Nephron progenitor cell (in vitro differentiated cells): ENCODE measurements at regions not wholly inside any gene's neighbourhood (a gene's known extent, or its start where the extent isn't known, plus 50 kb on each side); places are given as distances from the start of the nearest gene placed in this dataset.

Source experiments
- DNase-seq: peaks from one replicate; pipeline ENCODE4 v3.0.0; 2021
- H3K27ac Mint-ChIP-seq: 2 replicates; pipeline ENCODE4 v1.8.0; 2021; ENCODE audit warnings: mild to moderate bottlenecking, moderate library complexity, mixed read lengths
- H3K27me3 Mint-ChIP-seq: 2 replicates; pipeline ENCODE4 v1.8.0; 2021; ENCODE audit warnings: mild to moderate bottlenecking, low read depth, mixed read lengths; ENCODE audit not compliant: poor library complexity
- H3K36me3 Mint-ChIP-seq: 2 replicates; pipeline ENCODE4 v1.8.0; 2021; ENCODE audit warnings: low read depth, mixed read lengths
- H3K4me1 Mint-ChIP-seq: 2 replicates; pipeline ENCODE4 v1.8.0; 2021; ENCODE audit warnings: mixed read lengths
- H3K4me3 Mint-ChIP-seq: 2 replicates; pipeline ENCODE4 v1.8.0; 2021; ENCODE audit warnings: mild to moderate bottlenecking, moderate library complexity, mixed read lengths
- H3K9me3 Mint-ChIP-seq: 2 replicates; pipeline ENCODE4 v1.8.0; 2021; ENCODE audit warnings: mild to moderate bottlenecking, moderate library complexity, mixed read lengths
- CTCF ChIP-seq: fragments of 200-600 bp; sonication (generic); IDR thresholded peaks from 2 replicates; pipeline ENCODE4 v1.5.0; 2021; ENCODE audit warnings: antibody characterized with exemption

- no peak for DNase-seq
- Mint-ChIP-seq H3K9me3 (no peaks in the 10 kb centered on the region), H3K27ac (no peak overlapping the region), H3K27me3 (peaks cover 3% of the 10 kb centered on the region), H3K4me3 (no peak overlapping the region), H3K4me1 (no peaks in the 10 kb centered on the region), H3K36me3 (no peaks in the 10 kb centered on the region)
- TF ChIP-seq CTCF = no peak
Observed at GRCh38 chr6:155946860-155947259, 491.2 kb upstream of the NOX3 start.

GRCh38 chr6:155943635-155944034 is 488.0 kb upstream of the NOX3 start:
- TF ChIP-seq CTCF = no peak
- peaks cover 3% of the 10 kb centered on the region for H3K27me3 Mint-ChIP-seq
- no peaks in the 10 kb centered on the region for H3K36me3 Mint-ChIP-seq
- DNase-seq = no peak
- H3K27ac Mint-ChIP-seq = no peak overlapping the region
- no peak overlapping the region for H3K4me3 Mint-ChIP-seq
- no peaks in the 10 kb centered on the region for H3K9me3 Mint-ChIP-seq
- no peaks in the 10 kb centered on the region for H3K4me1 Mint-ChIP-seq

- TF ChIP-seq CTCF = no peak
- Mint-ChIP-seq H3K36me3 (no peaks in the 10 kb centered on the region), H3K4me3 (no peak overlapping the region), H3K27ac (no peak overlapping the region), H3K4me1 (no peaks in the 10 kb centered on the region), H3K27me3 (peaks cover 7% of the 10 kb centered on the region), H3K9me3 (no peaks in the 10 kb centered on the region)
- no peak for DNase-seq
Observed at GRCh38 chr6:155939253-155939652, 483.6 kb upstream of the NOX3 start.

- Mint-ChIP-seq H3K27me3 (peaks cover 4% of the 10 kb centered on the region), H3K9me3 (no peaks in the 10 kb centered on the region), H3K4me3 (no peak overlapping the region), H3K27ac (no peak overlapping the region), H3K36me3 (no peaks in the 10 kb centered on the region), H3K4me1 (no peaks in the 10 kb centered on the region)
- no peak for TF ChIP-seq CTCF
- no peak for DNase-seq
Observed at GRCh38 chr6:155936551-155936950, 480.9 kb upstream of the NOX3 start.

GRCh38 chr6:155936127-155936526 is 480.5 kb upstream of the NOX3 start:
- Mint-ChIP-seq H3K9me3 (no peaks in the 10 kb centered on the region), H3K27me3 (peaks cover 4% of the 10 kb centered on the region), H3K4me1 (no peaks in the 10 kb centered on the region), H3K4me3 (no peak overlapping the region), H3K27ac (no peak overlapping the region), H3K36me3 (no peaks in the 10 kb centered on the region)
- DNase-seq = no peak
- no peak for TF ChIP-seq CTCF

DNA sequence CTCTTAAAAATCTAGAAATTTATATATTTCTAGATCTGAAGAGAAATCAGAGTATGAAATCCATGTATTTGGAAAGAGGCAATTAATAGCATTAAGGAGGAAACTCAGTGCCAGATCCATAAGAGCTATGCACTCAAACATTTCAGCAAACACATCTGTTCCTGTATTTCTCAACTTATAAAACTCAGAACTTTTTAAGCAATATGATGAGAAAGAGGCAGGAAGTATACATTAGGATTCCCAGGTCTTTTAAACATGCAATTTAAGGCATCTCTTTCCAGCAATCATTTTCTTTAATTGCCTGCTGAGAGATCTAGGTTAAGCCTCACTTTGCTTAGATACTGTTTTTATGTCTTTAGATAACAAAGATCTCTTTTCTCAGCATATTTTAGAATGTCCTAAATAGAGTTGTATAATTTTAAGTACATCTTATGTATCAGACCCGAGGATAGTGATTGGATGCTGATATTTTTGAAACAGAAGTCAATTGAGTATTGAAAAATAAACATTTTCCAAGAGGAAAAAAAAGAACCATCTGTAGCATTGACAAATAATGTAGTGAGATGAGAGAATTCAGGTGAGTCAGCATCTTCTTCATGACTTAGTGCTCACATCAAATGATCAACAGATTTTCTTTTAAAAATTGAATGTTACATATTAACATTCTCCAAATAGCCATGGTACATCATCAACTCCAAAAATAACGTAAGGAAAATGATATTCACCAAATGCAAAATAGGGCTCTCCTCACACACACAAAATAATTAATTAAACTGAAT is 461.4 kb upstream of the NOX3 start:
- Mint-ChIP-seq H3K4me1 (no peaks in the 10 kb centered on the region), H3K36me3 (no peaks in the 10 kb centered on the region), H3K9me3 (no peaks in the 10 kb centered on the region), H3K27me3 (no peaks in the 10 kb centered on the region), H3K27ac (no peak overlapping the region), H3K4me3 (no peak overlapping the region)
- DNase-seq = no peak
- no peak for TF ChIP-seq CTCF
